Peyer's patch (tissue), 4 donors: ENCODE measurements at regions not wholly inside any gene's neighbourhood (a gene's known extent, or its start where the extent isn't known, plus 50 kb on each side); places are given as distances from the start of the nearest gene placed in this dataset.

Source experiments
- DNase-seq, 3 donors: peaks; one replicate each; pipeline ENCODE4 v3.0.0-alpha.2; 2017 to 2019
- H3K27ac ChIP-seq, 4 donors: fragments of 200-600 bp; sonication (generic); one replicate each; pipeline ENCODE4 v1.5.1; 2016 to 2019
- H3K27me3 ChIP-seq, 2 donors: fragments of 200-600 bp; sonication (generic); one replicate each; pipeline ENCODE4 v1.5.1; 2019
- H3K36me3 ChIP-seq, 3 donors: fragments of 200-600 bp; sonication (generic); one replicate each; pipeline ENCODE4 v1.5.1; 2016 to 2019
- H3K4me1 ChIP-seq, 4 donors: fragments of 200-600 bp; sonication (generic); one replicate each; pipeline ENCODE4 v1.5.1; 2016 to 2019
- H3K4me3 ChIP-seq, 4 donors: fragments of 200-600 bp; sonication (generic); 1 replicate in 3 of 4; 2 replicates in 1 of 4; pipeline ENCODE4 v1.5.1; 2016 to 2019; ENCODE audit warnings: mild to moderate bottlenecking in 1 of 4
- H3K9me3 ChIP-seq, 4 donors: fragments of 200-600 bp; sonication (generic); one replicate each; pipeline ENCODE4 v1.5.1; 2016 to 2019; ENCODE audit warnings: mild to moderate bottlenecking in 1 of 4
- CTCF ChIP-seq, 6 experiments: fragments of 450-650 bp in 4 of 6; fragments of 200-600 bp in 2 of 6; sonication (generic) in 1 of 6; IDR thresholded peaks; one replicate each; pipeline ENCODE4 v1.5.1; 2017 to 2019; ENCODE audit warnings: antibody characterized with exemption in 6 of 6, mild to moderate bottlenecking in 3 of 6, moderate library complexity in 1 of 6
- POLR2A ChIP-seq, 2 donors: fragments of 450-650 bp; IDR thresholded peaks; one replicate each; pipeline ENCODE4 v1.5.1; 2017; ENCODE audit warnings: antibody characterized with exemption in 2 of 2, mild to moderate bottlenecking in 2 of 2, moderate library complexity in 2 of 2

- no peak overlapping the region for H3K4me3 ChIP-seq
- peak in 1 of 3 donors; percentile 11 for DNase-seq
- peaks cover 0 to 3% (median 0%) of the 10 kb centered on the region in 4 donors for H3K9me3 ChIP-seq
- H3K27ac ChIP-seq = no peak overlapping the region
- no peaks in the 10 kb centered on the region for H3K36me3 ChIP-seq
- no peaks in the 10 kb centered on the region for H3K4me1 ChIP-seq
- H3K27me3 ChIP-seq = no peaks in the 10 kb centered on the region
- TF ChIP-seq CTCF (IDR thresholded peaks at IDR 0.05) (no peak), POLR2A (IDR thresholded peaks at IDR 0.05) (no peak)
These were observed 607.1 kb downstream of the TBC1D22A start for GRCh38 chr22:47369431-47370015.

GRCh38 chr22:47369020-47369419 lies 606.6 kb downstream of the TBC1D22A start:
- Histone ChIP-seq H3K27me3 (no peaks in the 10 kb centered on the region), H3K4me1 (no peaks in the 10 kb centered on the region), H3K36me3 (no peaks in the 10 kb centered on the region), H3K9me3 (peaks cover 0 to 3% (median 0%) of the 10 kb centered on the region in 4 donors), H3K27ac (no peak overlapping the region), H3K4me3 (no peak overlapping the region)
- DNase-seq = peak in 1 of 3 donors; percentile 27
- TF ChIP-seq CTCF (IDR thresholded peaks at IDR 0.05) = no peak
- TF ChIP-seq POLR2A (IDR thresholded peaks at IDR 0.05) = no peak

GRCh38 chr22:47367993-47368945 lies 605.8 kb downstream of the TBC1D22A start:
- peak in 1 of 3 donors; percentile 31 for DNase-seq
- Histone ChIP-seq H3K36me3 (no peaks in the 10 kb centered on the region), H3K4me3 (no peak overlapping the region), H3K27ac (no peak overlapping the region), H3K9me3 (peaks cover 0 to 3% (median 0%) of the 10 kb centered on the region in 4 donors), H3K4me1 (no peaks in the 10 kb centered on the region), H3K27me3 (no peaks in the 10 kb centered on the region)
- TF ChIP-seq CTCF (IDR thresholded peaks at IDR 0.05) (no peak), POLR2A (IDR thresholded peaks at IDR 0.05) (no peak)

GRCh38 chr22:47367107-47367690 lies 604.7 kb downstream of the TBC1D22A start:
- Histone ChIP-seq H3K4me1 (no peaks in the 10 kb centered on the region), H3K36me3 (no peaks in the 10 kb centered on the region), H3K9me3 (peaks cover 0 to 3% (median 0%) of the 10 kb centered on the region in 4 donors), H3K27ac (no peak overlapping the region), H3K27me3 (no peaks in the 10 kb centered on the region), H3K4me3 (no peak overlapping the region)
- peak in 1 of 3 donors; percentile 6 for DNase-seq
- TF ChIP-seq CTCF (IDR thresholded peaks at IDR 0.05) (no peak), POLR2A (IDR thresholded peaks at IDR 0.05) (no peak)

- Histone ChIP-seq H3K4me1 (no peaks in the 10 kb centered on the region), H3K9me3 (peaks cover 0 to 9% (median 2%) of the 10 kb centered on the region in 4 donors), H3K36me3 (no peaks in the 10 kb centered on the region), H3K27ac (no peak overlapping the region), H3K27me3 (no peaks in the 10 kb centered on the region), H3K4me3 (no peak overlapping the region)
- no peak for TF ChIP-seq CTCF (IDR thresholded peaks at IDR 0.05)
- TF ChIP-seq POLR2A (IDR thresholded peaks at IDR 0.05) = no peak
- DNase-seq = peak in 1 of 3 donors; percentile 25
These were observed 603.7 kb downstream of the TBC1D22A start for GRCh38 chr22:47366026-47366767.
